ENCODE measurements at regions not wholly inside any gene's neighbourhood (a gene's known extent, or its start where the extent isn't known, plus 50 kb on each side); places are given as distances from the start of the nearest gene placed in this dataset.
"Not testable (repeated sequence)": the region's sequence is repeated elsewhere in the genome, so short reads cannot be mapped to it uniquely, and the experiment has no call there.

DNA sequence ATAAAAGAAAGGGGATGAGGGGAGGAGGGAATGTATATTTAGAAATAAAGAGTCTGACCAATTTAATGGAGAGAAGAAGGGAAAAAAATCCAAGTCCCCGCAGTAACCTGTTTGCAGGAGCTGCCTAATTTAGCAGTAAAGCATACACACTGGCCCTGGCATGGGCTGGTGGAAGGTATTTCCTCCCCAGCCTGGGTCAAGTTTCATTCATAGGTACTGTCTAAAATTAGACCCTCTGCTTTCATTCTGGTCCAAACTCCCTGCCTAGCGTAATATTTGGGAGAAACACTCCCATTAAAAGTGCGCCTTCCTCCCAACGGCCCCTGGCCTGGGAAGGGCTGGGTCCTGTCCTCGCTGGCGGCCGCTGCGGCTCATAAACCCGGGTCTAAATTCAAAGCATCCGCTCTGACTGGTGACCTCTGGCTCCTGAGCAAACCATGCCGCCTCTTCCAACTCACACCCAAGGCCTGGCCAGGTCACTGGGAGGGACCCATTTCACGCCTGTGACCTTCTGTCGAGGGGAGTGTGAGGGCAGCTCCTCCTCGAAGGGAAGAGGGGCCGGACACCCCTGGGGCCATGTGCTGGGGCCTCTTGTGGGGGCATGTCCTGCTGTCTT is 123.2 kb downstream of the FGF18 start:
- Histone ChIP-seq H3K23ac (ENCODE audit: low read length) (no peak overlapping the region), H3K4me1 (ENCODE audit: control insufficient read depth, low read depth, low read length) (no peaks in the 10 kb centered on the region), H3K36me3 (ENCODE audit: control insufficient read depth, insufficient read depth, low read length) (no peaks in the 10 kb centered on the region), H3K18ac (ENCODE audit: low read length) (no peak overlapping the region), H2BK15ac (replicated peaks; ENCODE audit: low read depth) (no peak overlapping the region), H3K27ac (ENCODE audit: low read depth, low read length) (no peak overlapping the region), H3K27me3 (ENCODE audit: insufficient read depth, low read length, poor library complexity) (no peaks in the 10 kb centered on the region), H2AK5ac (ENCODE audit: low read length) (no peak overlapping the region), H3K4ac (ENCODE audit: low read depth, low read length) (no peak overlapping the region), H2BK5ac (ENCODE audit: low read length) (no peak overlapping the region), H4K5ac (ENCODE audit: low read length) (no peak overlapping the region), H3K79me2 (ENCODE audit: control insufficient read depth, insufficient read depth, low read length) (no peaks in the 10 kb centered on the region), H3K4me3 (ENCODE audit: low read length) (no peak overlapping the region), H3K56ac (ENCODE audit: low read length) (no peak overlapping the region), H2BK120ac (ENCODE audit: low read depth, low read length) (no peak overlapping the region), H3K9ac (ENCODE audit: low read length) (no peak overlapping the region), H3K4me2 (ENCODE audit: low read length) (no peak overlapping the region), H3K79me1 (ENCODE audit: low read length) (no peaks in the 10 kb centered on the region), H4K8ac (ENCODE audit: low read depth, low read length) (no peak overlapping the region)
- no peak for DNase-seq
- WGBS (ENCODE audit: extremely low coverage, insufficient coverage, low lambda C conversion rate) = no CpG with 5 or more reads among the region's 15 CpGs

DNA sequence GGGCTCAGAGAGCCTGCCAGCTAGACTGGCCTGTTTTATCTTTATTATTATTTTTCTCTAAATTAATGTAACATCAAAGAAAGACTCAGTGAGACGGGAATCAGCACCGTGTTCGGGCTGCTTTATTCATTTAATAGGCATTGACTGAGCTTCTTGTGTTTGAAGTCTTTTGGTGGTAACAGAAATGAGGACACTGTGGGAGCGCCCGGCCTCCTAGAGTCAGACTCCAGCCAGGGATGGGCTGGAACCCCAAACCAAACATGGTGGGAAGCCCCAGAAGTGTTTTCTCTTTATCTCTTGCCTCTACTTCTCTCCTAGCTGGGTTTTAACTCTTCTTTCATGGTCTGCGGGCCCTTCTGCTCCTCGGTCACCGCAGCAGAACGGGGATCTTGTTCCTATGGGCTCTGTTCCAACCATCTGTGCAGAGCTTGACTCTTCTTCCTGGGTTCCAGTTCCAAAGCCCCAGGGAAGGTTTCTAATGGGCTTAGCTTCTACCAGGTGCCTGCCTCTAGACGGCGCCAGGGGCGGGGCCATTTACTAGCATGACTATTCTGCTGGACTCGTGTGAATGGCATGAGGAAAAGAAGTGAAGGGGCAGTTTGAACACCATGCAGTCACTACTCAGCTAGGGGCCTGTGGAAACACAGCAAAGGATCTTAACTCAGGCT is 123.8 kb downstream of the FGF18 start:
- no peak overlapping the region for H3K23ac ChIP-seq (ENCODE audit: low read length)
- no peak overlapping the region for H3K9ac ChIP-seq (ENCODE audit: low read length)
- no peak overlapping the region for H3K27ac ChIP-seq (ENCODE audit: low read depth, low read length)
- no peaks in the 10 kb centered on the region for H3K27me3 ChIP-seq (ENCODE audit: insufficient read depth, low read length, poor library complexity)
- no peak overlapping the region for H3K18ac ChIP-seq (ENCODE audit: low read length)
- H4K5ac ChIP-seq (ENCODE audit: low read length) = no peak overlapping the region
- H3K4ac ChIP-seq (ENCODE audit: low read depth, low read length) = no peak overlapping the region
- H3K36me3 ChIP-seq (ENCODE audit: control insufficient read depth, insufficient read depth, low read length) = no peaks in the 10 kb centered on the region
- WGBS (ENCODE audit: extremely low coverage, insufficient coverage, low lambda C conversion rate) = no CpG with 5 or more reads among the region's 13 CpGs
- no peaks in the 10 kb centered on the region for H3K79me1 ChIP-seq (ENCODE audit: low read length)
- H2BK120ac ChIP-seq (ENCODE audit: low read depth, low read length) = no peak overlapping the region
- no peak overlapping the region for H4K8ac ChIP-seq (ENCODE audit: low read depth, low read length)
- H3K79me2 ChIP-seq (ENCODE audit: control insufficient read depth, insufficient read depth, low read length) = no peaks in the 10 kb centered on the region
- no peak overlapping the region for H3K56ac ChIP-seq (ENCODE audit: low read length)
- no peak overlapping the region for H2BK15ac ChIP-seq (replicated peaks; ENCODE audit: low read depth)
- no peak for DNase-seq
- H2BK5ac ChIP-seq (ENCODE audit: low read length) = no peak overlapping the region
- no peak overlapping the region for H3K4me2 ChIP-seq (ENCODE audit: low read length)
- H3K4me3 ChIP-seq (ENCODE audit: low read length) = no peak overlapping the region
- H2AK5ac ChIP-seq (ENCODE audit: low read length) = no peak overlapping the region
- no peaks in the 10 kb centered on the region for H3K4me1 ChIP-seq (ENCODE audit: control insufficient read depth, low read depth, low read length)

DNA sequence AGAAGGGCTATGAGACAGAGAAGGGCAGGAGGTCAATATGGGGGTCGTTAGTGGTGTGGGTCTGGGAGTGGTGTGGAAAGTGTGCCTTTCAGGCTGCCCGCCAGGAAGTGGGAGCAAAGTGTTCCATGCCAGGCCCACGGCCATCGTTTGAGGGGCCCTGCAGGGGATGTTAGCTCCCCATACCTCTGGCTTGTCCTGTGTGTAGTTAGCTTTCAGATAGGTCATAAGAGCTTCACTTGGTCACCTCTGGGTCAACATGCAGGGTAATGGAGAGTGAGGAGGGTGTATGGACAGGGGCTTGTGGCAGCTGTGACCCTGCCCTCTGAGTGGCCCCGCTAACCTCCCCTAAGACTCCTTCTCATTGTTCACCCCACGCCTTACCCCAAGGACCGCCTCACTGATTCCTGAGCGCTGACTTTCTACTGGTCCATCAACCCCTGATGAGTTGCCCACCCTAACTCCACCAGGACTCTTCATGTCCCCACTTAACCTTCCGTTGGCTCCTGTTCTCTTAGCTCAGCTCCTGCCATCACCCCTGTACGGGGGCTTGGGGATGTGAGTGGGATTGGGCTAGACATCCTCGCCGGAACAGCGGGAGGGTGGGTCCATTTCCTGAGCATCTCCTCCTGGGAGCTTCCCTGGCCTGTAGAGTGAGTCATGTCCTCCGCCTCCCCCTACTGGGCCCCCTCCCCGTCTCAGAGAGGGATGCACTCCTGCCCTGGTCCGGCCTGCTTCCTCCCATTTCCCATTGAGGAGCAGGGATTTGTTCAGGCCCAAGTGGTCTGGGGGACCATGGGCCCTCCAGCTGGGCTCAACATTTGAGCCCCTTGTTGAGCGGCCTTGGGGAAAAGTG is 125.7 kb downstream of the FGF18 start:
- H2BK120ac ChIP-seq (ENCODE audit: low read depth, low read length) = no peak overlapping the region
- H2BK15ac ChIP-seq (replicated peaks; ENCODE audit: low read depth) = no peak overlapping the region
- H3K4me1 ChIP-seq (ENCODE audit: control insufficient read depth, low read depth, low read length) = no peaks in the 10 kb centered on the region
- H4K5ac ChIP-seq (ENCODE audit: low read length) = no peak overlapping the region
- no CpG with 5 or more reads among the region's 17 CpGs for WGBS (ENCODE audit: extremely low coverage, insufficient coverage, low lambda C conversion rate)
- H2AK5ac ChIP-seq (ENCODE audit: low read length) = no peak overlapping the region
- no peak overlapping the region for H3K56ac ChIP-seq (ENCODE audit: low read length)
- H3K9ac ChIP-seq (ENCODE audit: low read length) = no peak overlapping the region
- H3K27me3 ChIP-seq (ENCODE audit: insufficient read depth, low read length, poor library complexity) = no peaks in the 10 kb centered on the region
- H3K4ac ChIP-seq (ENCODE audit: low read depth, low read length) = no peak overlapping the region
- H3K18ac ChIP-seq (ENCODE audit: low read length) = no peak overlapping the region
- no peaks in the 10 kb centered on the region for H3K36me3 ChIP-seq (ENCODE audit: control insufficient read depth, insufficient read depth, low read length)
- no peak overlapping the region for H3K4me3 ChIP-seq (ENCODE audit: low read length)
- H4K8ac ChIP-seq (ENCODE audit: low read depth, low read length) = no peak overlapping the region
- no peaks in the 10 kb centered on the region for H3K79me2 ChIP-seq (ENCODE audit: control insufficient read depth, insufficient read depth, low read length)
- no peak overlapping the region for H3K4me2 ChIP-seq (ENCODE audit: low read length)
- no peak overlapping the region for H3K23ac ChIP-seq (ENCODE audit: low read length)
- H3K27ac ChIP-seq (ENCODE audit: low read depth, low read length) = no peak overlapping the region
- H3K79me1 ChIP-seq (ENCODE audit: low read length) = no peaks in the 10 kb centered on the region
- DNase-seq = peak; percentile 23
- no peak overlapping the region for H2BK5ac ChIP-seq (ENCODE audit: low read length)

DNA sequence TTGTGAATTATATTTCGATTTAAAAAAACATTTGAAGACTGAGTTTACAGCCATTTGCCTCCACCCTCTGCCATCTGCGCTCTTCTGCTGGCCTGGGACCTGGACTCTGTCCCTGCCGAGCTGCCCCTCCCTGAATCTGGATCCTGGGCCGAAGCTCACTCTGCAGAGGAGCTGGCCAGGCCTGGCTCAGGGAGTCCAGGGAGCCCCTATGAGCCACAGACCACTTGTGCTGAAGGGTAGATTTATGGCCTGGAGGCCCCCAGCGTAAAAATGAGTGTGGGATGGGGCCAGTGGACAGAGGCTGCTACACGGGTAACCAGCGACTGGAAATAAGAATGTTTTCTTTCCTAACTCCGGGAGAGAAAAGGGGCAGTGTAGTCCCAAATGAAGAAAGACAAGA is 129.8 kb downstream of the FGF18 start:
- WGBS (ENCODE audit: extremely low coverage, insufficient coverage, low lambda C conversion rate) = no CpG with 5 or more reads among the region's 8 CpGs
- Histone ChIP-seq H3K4me1 (ENCODE audit: control insufficient read depth, low read depth, low read length) (no peaks in the 10 kb centered on the region), H3K4ac (ENCODE audit: low read depth, low read length) (no peak overlapping the region), H2AK5ac (ENCODE audit: low read length) (no peak overlapping the region), H2BK5ac (ENCODE audit: low read length) (no peak overlapping the region), H2BK120ac (ENCODE audit: low read depth, low read length) (no peak overlapping the region), H3K36me3 (ENCODE audit: control insufficient read depth, insufficient read depth, low read length) (no peaks in the 10 kb centered on the region), H3K9ac (ENCODE audit: low read length) (no peak overlapping the region), H4K8ac (ENCODE audit: low read depth, low read length) (no peak overlapping the region), H4K5ac (ENCODE audit: low read length) (no peak overlapping the region), H3K4me3 (ENCODE audit: low read length) (no peak overlapping the region), H3K79me2 (ENCODE audit: control insufficient read depth, insufficient read depth, low read length) (no peaks in the 10 kb centered on the region), H3K23ac (ENCODE audit: low read length) (no peak overlapping the region), H3K27ac (ENCODE audit: low read depth, low read length) (no peak overlapping the region), H3K79me1 (ENCODE audit: low read length) (no peaks in the 10 kb centered on the region), H2BK15ac (replicated peaks; ENCODE audit: low read depth) (no peak overlapping the region), H3K56ac (ENCODE audit: low read length) (no peak overlapping the region), H3K27me3 (ENCODE audit: insufficient read depth, low read length, poor library complexity) (no peaks in the 10 kb centered on the region), H3K18ac (ENCODE audit: low read length) (no peak overlapping the region), H3K4me2 (ENCODE audit: low read length) (no peak overlapping the region)
- no peak for DNase-seq

DNA sequence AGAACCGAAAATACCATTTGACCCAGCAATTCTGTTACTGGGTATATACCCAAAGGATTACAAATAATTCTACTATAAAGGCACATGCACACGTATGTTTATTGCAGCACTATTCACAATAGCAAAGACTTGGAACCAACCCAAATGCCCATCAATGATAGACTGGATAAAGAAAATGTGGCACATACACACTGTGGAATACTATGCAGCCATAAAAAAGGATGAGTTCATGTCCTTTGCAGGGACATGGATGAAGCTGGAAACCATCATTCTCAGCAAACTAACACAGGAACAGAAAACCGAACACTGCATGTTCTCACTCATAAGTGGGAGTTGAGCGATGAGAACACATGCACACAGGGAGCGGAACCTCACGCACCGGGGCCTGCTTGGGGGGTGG is 134.4 kb downstream of the FGF18 start:
- H2AK5ac ChIP-seq (ENCODE audit: low read length); H3K23ac ChIP-seq (ENCODE audit: low read length); H4K8ac ChIP-seq (ENCODE audit: low read depth, low read length); H2BK15ac ChIP-seq (replicated peaks; ENCODE audit: low read depth); H2BK5ac ChIP-seq (ENCODE audit: low read length); H3K79me2 ChIP-seq (ENCODE audit: control insufficient read depth, insufficient read depth, low read length); H3K56ac ChIP-seq (ENCODE audit: low read length); DNase-seq; H3K18ac ChIP-seq (ENCODE audit: low read length); H3K4me3 ChIP-seq (ENCODE audit: low read length); H3K4me1 ChIP-seq (ENCODE audit: control insufficient read depth, low read depth, low read length); H3K36me3 ChIP-seq (ENCODE audit: control insufficient read depth, insufficient read depth, low read length); H3K4ac ChIP-seq (ENCODE audit: low read depth, low read length); H3K79me1 ChIP-seq (ENCODE audit: low read length); H4K5ac ChIP-seq (ENCODE audit: low read length); H2BK120ac ChIP-seq (ENCODE audit: low read depth, low read length); H3K4me2 ChIP-seq (ENCODE audit: low read length); H3K9ac ChIP-seq (ENCODE audit: low read length); H3K27me3 ChIP-seq (ENCODE audit: insufficient read depth, low read length, poor library complexity); H3K27ac ChIP-seq (ENCODE audit: low read depth, low read length): not testable (repeated sequence)
- no CpG with 5 or more reads among the region's 7 CpGs for WGBS (ENCODE audit: extremely low coverage, insufficient coverage, low lambda C conversion rate)

Measured in mesendoderm (in vitro differentiated cells).